ENCODE measurements at regions not wholly inside any gene's neighbourhood (a gene's known extent, or its start where the extent isn't known, plus 50 kb on each side); places are given as distances from the start of the nearest gene placed in this dataset.

GRCh38 chr11:33538726-33539125 lies 161.9 kb downstream of the C11orf91 start:
- TF ChIP-seq CTCF (IDR thresholded peaks at IDR 0.05; ENCODE audit: unreplicated experiment) = no peak
- BruUV-seq (replicated peaks) = no TSS peak
- intact Hi-C loops (cut with micrococcal nuclease) = no loop called here
- no peaks in the 10 kb centered on the region for H3K36me3 Mint-ChIP-seq (ENCODE audit: insufficient read depth, unreplicated experiment)
- POLR2A ChIA-PET = no interaction called here
- no peak overlapping the region for H3K27ac Mint-ChIP-seq (ENCODE audit: low read depth, unreplicated experiment)
- no peaks in the 10 kb centered on the region for H3K4me1 Mint-ChIP-seq (ENCODE audit: insufficient read depth, unreplicated experiment)
- no peaks in the 10 kb centered on the region for H3K9me3 Mint-ChIP-seq (ENCODE audit: unreplicated experiment)
- H3K27me3 Mint-ChIP-seq (ENCODE audit: insufficient read depth, unreplicated experiment) = peaks cover 26% of the 10 kb centered on the region
- CTCF ChIA-PET = no interaction called here
- no peak overlapping the region for H3K4me3 Mint-ChIP-seq (ENCODE audit: unreplicated experiment)
- no peak for DNase-seq (ENCODE audit: unreplicated experiment)

GRCh38 chr11:33536178-33536577 lies 164.4 kb downstream of the C11orf91 start:
- CTCF ChIA-PET = no interaction called here
- Mint-ChIP-seq H3K27ac (ENCODE audit: low read depth, unreplicated experiment) (no peak overlapping the region), H3K4me3 (ENCODE audit: unreplicated experiment) (no peak overlapping the region), H3K36me3 (ENCODE audit: insufficient read depth, unreplicated experiment) (no peaks in the 10 kb centered on the region), H3K4me1 (ENCODE audit: insufficient read depth, unreplicated experiment) (no peaks in the 10 kb centered on the region), H3K9me3 (ENCODE audit: unreplicated experiment) (no peaks in the 10 kb centered on the region), H3K27me3 (ENCODE audit: insufficient read depth, unreplicated experiment) (peaks cover 15% of the 10 kb centered on the region)
- no peak for DNase-seq (ENCODE audit: unreplicated experiment)
- intact Hi-C loops (cut with micrococcal nuclease) = no loop called here
- POLR2A ChIA-PET = no interaction called here
- TF ChIP-seq CTCF (IDR thresholded peaks at IDR 0.05; ENCODE audit: unreplicated experiment) = no peak
- no TSS peak for BruUV-seq (replicated peaks)

DNA sequence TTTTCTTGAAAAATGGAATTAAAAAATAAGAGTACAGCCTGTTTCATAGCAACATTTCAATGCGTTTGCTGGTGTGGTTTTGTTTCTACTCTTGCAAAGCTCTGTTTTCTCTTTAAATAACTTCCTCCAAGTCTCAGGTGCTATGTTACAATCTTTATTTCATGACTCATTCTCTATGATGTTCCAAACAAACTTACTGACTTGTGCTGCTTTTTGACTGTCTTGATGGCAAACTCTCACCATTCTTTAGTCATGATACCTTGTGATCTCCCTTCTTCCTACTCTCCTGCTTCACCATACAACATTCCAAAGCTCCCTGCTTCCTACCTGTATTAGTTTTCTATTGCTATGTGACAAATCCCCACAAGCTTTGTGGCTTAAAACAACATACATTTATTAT lies 166.1 kb downstream of the C11orf91 start:
- no peaks in the 10 kb centered on the region for H3K4me1 Mint-ChIP-seq (ENCODE audit: insufficient read depth, unreplicated experiment)
- TF ChIP-seq CTCF (IDR thresholded peaks at IDR 0.05; ENCODE audit: unreplicated experiment) = no peak
- no peaks in the 10 kb centered on the region for H3K9me3 Mint-ChIP-seq (ENCODE audit: unreplicated experiment)
- ChIA-PET CTCF (interaction anchor here (0.8 to 1.1 kb wide), 3 partner anchors 9 to 154 kb away, joined by 3 to 6 read pairs (median 3); no protein-coding TSS in a partner anchor), POLR2A (interaction anchor here (0.9 to 1.1 kb wide), 2 partner anchors 16 to 155 kb away, joined by 3 read pairs; no protein-coding TSS in a partner anchor)
- H3K4me3 Mint-ChIP-seq (ENCODE audit: unreplicated experiment) = no peak overlapping the region
- no TSS peak for BruUV-seq (replicated peaks)
- H3K36me3 Mint-ChIP-seq (ENCODE audit: insufficient read depth, unreplicated experiment) = no peaks in the 10 kb centered on the region
- no peak for DNase-seq (ENCODE audit: unreplicated experiment)
- H3K27ac Mint-ChIP-seq (ENCODE audit: low read depth, unreplicated experiment) = no peak overlapping the region
- peaks cover 7% of the 10 kb centered on the region for H3K27me3 Mint-ChIP-seq (ENCODE audit: insufficient read depth, unreplicated experiment)
- intact Hi-C loops (cut with micrococcal nuclease) = no loop called here

- CTCF ChIA-PET = interaction anchor here (0.7 kb wide), 2 partner anchors 57 to 1317 kb away, joined by 3 to 4 read pairs; no protein-coding TSS in a partner anchor
- no peaks in the 10 kb centered on the region for H3K4me1 Mint-ChIP-seq (ENCODE audit: insufficient read depth, unreplicated experiment)
- DNase-seq (ENCODE audit: unreplicated experiment) = no peak
- no TSS peak for BruUV-seq (replicated peaks)
- intact Hi-C loops (cut with micrococcal nuclease) = no loop called here
- no peaks in the 10 kb centered on the region for H3K27me3 Mint-ChIP-seq (ENCODE audit: insufficient read depth, unreplicated experiment)
- POLR2A ChIA-PET = no interaction called here
- no peak for TF ChIP-seq CTCF (IDR thresholded peaks at IDR 0.05; ENCODE audit: unreplicated experiment)
- no peaks in the 10 kb centered on the region for H3K36me3 Mint-ChIP-seq (ENCODE audit: insufficient read depth, unreplicated experiment)
- H3K27ac Mint-ChIP-seq (ENCODE audit: low read depth, unreplicated experiment) = no peak overlapping the region
- H3K9me3 Mint-ChIP-seq (ENCODE audit: unreplicated experiment) = no peaks in the 10 kb centered on the region
- no peak overlapping the region for H3K4me3 Mint-ChIP-seq (ENCODE audit: unreplicated experiment)
Measured at GRCh38 chr11:33533386-33534052, 167.1 kb downstream of the C11orf91 start.
